Lower leg skin (tissue), 3 donors: ENCODE measurements at regions not wholly inside any gene's neighbourhood (a gene's known extent, or its start where the extent isn't known, plus 50 kb on each side); places are given as distances from the start of the nearest gene placed in this dataset.

ENCODE experiments used
- POLR2A ChIP-seq, 2 donors: fragments of 450-650 bp; IDR thresholded peaks; one replicate each; pipeline ENCODE4 v1.6.1; 2016 to 2017; ENCODE audit warnings: antibody characterized with exemption in 2 of 2, mild to moderate bottlenecking in 1 of 2, moderate library complexity in 1 of 2
- TF ChIP-seq, protein P1 (sequence below), 3 donors: fragments of 450-650 bp; IDR thresholded peaks; one replicate each; pipeline ENCODE4 v1.5.1; 2016; ENCODE audit warnings: antibody characterized with exemption in 3 of 3, mild to moderate bottlenecking in 3 of 3, moderate library complexity in 2 of 3

DNA sequence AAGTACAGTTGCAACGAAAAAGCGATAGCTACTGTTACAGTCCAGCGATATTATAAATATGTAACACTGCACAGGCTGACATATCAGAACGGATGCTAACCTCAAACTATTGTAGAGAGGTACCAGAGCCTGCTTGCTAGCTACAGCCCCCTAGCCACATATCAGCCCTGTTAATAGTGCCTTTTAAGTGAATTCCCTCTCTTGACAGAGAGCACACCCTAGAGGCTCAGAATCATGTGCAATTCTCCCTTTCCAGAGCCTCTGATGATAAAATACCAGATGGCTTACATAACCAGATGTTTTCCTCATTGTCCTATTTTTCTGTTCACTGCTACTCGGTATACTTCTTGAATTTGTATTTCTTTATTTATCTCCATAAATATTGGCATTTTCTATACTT is 960.7 kb upstream of the CELF2 start:
- TF ChIP-seq POLR2A (IDR thresholded peaks at IDR 0.05) = no peak
- TF ChIP-seq, protein P1, sequence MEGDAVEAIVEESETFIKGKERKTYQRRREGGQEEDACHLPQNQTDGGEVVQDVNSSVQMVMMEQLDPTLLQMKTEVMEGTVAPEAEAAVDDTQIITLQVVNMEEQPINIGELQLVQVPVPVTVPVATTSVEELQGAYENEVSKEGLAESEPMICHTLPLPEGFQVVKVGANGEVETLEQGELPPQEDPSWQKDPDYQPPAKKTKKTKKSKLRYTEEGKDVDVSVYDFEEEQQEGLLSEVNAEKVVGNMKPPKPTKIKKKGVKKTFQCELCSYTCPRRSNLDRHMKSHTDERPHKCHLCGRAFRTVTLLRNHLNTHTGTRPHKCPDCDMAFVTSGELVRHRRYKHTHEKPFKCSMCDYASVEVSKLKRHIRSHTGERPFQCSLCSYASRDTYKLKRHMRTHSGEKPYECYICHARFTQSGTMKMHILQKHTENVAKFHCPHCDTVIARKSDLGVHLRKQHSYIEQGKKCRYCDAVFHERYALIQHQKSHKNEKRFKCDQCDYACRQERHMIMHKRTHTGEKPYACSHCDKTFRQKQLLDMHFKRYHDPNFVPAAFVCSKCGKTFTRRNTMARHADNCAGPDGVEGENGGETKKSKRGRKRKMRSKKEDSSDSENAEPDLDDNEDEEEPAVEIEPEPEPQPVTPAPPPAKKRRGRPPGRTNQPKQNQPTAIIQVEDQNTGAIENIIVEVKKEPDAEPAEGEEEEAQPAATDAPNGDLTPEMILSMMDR (IDR thresholded peaks at IDR 0.05) = no peak
